ENCODE measurements at regions not wholly inside any gene's neighbourhood (a gene's known extent, or its start where the extent isn't known, plus 50 kb on each side); places are given as distances from the start of the nearest gene placed in this dataset.

DNA sequence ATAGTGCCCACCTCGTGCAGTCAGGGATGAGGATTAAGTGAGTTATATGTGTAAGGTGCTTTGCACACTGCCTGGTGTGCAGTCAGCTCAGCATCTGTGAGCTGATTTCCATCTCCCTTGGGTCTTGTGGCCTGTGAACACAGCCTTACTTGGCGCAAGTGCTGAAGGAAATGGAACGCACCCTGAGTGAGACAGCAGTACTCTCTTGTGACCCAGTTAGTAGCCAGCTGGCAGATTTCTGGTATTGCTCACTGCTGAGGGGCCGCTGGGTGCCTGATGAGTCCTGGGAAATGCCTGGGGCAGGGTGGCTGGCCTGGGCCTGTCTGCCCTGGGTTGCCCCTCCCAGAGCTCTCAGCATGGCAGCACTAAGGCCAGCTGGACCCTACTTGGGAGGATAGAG is 90.9 kb upstream of the BOD1 start:
- H2BK5ac ChIP-seq (ENCODE audit: insufficient read length, low read length) = no peak overlapping the region
- H4K5ac ChIP-seq (ENCODE audit: insufficient read length, low read depth, low read length) = no peak overlapping the region
- no peak overlapping the region for H4K91ac ChIP-seq (ENCODE audit: insufficient read length, low read depth, low read length)
- H3K4me2 ChIP-seq (ENCODE audit: insufficient read depth, insufficient read length, low read length) = no peak overlapping the region
- no peak overlapping the region for H2BK20ac ChIP-seq (ENCODE audit: low read depth, low read length, poor library complexity, severe bottlenecking)
- H2AK5ac ChIP-seq (ENCODE audit: insufficient read length, low read length) = no peak overlapping the region
- no peak for DNase-seq
- H3K14ac ChIP-seq (ENCODE audit: insufficient read depth, low read length) = no peak overlapping the region; the same call in 1 of the 2 replicates
- H3K27me3 Mint-ChIP-seq (ENCODE audit: low read depth) = peaks cover 2% of the 10 kb centered on the region
- no peak overlapping the region for H3T11ph ChIP-seq (ENCODE audit: low read length)
- no peaks in the 10 kb centered on the region for H3K79me2 ChIP-seq (ENCODE audit: insufficient read depth, low read length)
- H3K23me2 ChIP-seq (ENCODE audit: insufficient read length, low read depth, low read length, poor library complexity, severe bottlenecking) = no peaks in the 10 kb centered on the region
- no peaks in the 10 kb centered on the region for H3K9me3 ChIP-seq (ENCODE audit: control insufficient read depth, low read depth, low read length)
- no peak overlapping the region for H3K27ac ChIP-seq (ENCODE audit: insufficient read length, low read depth, low read length)
- TF ChIP-seq, protein P1, sequence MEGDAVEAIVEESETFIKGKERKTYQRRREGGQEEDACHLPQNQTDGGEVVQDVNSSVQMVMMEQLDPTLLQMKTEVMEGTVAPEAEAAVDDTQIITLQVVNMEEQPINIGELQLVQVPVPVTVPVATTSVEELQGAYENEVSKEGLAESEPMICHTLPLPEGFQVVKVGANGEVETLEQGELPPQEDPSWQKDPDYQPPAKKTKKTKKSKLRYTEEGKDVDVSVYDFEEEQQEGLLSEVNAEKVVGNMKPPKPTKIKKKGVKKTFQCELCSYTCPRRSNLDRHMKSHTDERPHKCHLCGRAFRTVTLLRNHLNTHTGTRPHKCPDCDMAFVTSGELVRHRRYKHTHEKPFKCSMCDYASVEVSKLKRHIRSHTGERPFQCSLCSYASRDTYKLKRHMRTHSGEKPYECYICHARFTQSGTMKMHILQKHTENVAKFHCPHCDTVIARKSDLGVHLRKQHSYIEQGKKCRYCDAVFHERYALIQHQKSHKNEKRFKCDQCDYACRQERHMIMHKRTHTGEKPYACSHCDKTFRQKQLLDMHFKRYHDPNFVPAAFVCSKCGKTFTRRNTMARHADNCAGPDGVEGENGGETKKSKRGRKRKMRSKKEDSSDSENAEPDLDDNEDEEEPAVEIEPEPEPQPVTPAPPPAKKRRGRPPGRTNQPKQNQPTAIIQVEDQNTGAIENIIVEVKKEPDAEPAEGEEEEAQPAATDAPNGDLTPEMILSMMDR (conservative IDR thresholded peaks at IDR 0.05) = no peak
- H3K36me3 Mint-ChIP-seq (ENCODE audit: insufficient read depth in 1 of 3, low read depth in 3 of 3) = peaks cover 2 to 8% (median 5%) of the 10 kb centered on the region in 3 experiments; a peak in 4 of 7 replicates
- H3K9ac ChIP-seq (ENCODE audit: extremely low read depth, insufficient read length, low read length) = no peak overlapping the region
- H3K4me1 Mint-ChIP-seq = peaks cover 20 to 25% of the 10 kb centered on the region in 2 experiments
- H3K27ac Mint-ChIP-seq = no peak overlapping the region
- WGBS (ENCODE audit: extremely low coverage, insufficient read length, low lambda C conversion rate) = no CpG with 5 or more reads among the region's 4 CpGs
- no peaks in the 10 kb centered on the region for H3K9me3 Mint-ChIP-seq
- H3K4me1 ChIP-seq (ENCODE audit: insufficient read depth, low read length) = no peaks in the 10 kb centered on the region; the same call in 1 of the 2 replicates
- H3K27me3 ChIP-seq (ENCODE audit: insufficient read depth, low read length) = no peaks in the 10 kb centered on the region
- H3K4me3 Mint-ChIP-seq = no peak overlapping the region
- no peaks in the 10 kb centered on the region for H4K20me1 ChIP-seq (ENCODE audit: control insufficient read depth, insufficient read depth, insufficient read length)
- H3K18ac ChIP-seq (ENCODE audit: insufficient read length, low read depth, low read length) = no peak overlapping the region
- H2BK120ac ChIP-seq (ENCODE audit: low read depth, low read length, poor library complexity, severe bottlenecking) = no peak overlapping the region
- no peak overlapping the region for H3K4ac ChIP-seq (ENCODE audit: low read depth, low read length)
- no peak overlapping the region for H4K8ac ChIP-seq (replicated peaks; ENCODE audit: insufficient read length, low read depth, low read length)
- no peak overlapping the region for H3K56ac ChIP-seq (ENCODE audit: insufficient read length, low read depth, low read length)
- no peak overlapping the region for H3K23ac ChIP-seq (ENCODE audit: insufficient read length, low read depth, low read length)
- H2BK15ac ChIP-seq (ENCODE audit: low read depth, low read length) = no peak overlapping the region
- H2BK12ac ChIP-seq (ENCODE audit: insufficient read length, low read depth, low read length) = no peak overlapping the region
- no peaks in the 10 kb centered on the region for H3K79me1 ChIP-seq (ENCODE audit: insufficient read depth, low read depth, low read length, poor library complexity, severe bottlenecking)
- H2AFZ ChIP-seq (ENCODE audit: low read length) = no peak overlapping the region

Measured in H9 (cell line).